PC-3 (cell line): ENCODE measurements at regions not wholly inside any gene's neighbourhood (a gene's known extent, or its start where the extent isn't known, plus 50 kb on each side); places are given as distances from the start of the nearest gene placed in this dataset.

Experiments
- ATAC-seq: fragments of 200-7000 bp; cut with Tn5 transposase; 2 replicates; pipeline ENCODE4 v1.9.1; 2020; ENCODE audit warnings: mild to moderate bottlenecking, moderate library complexity
- BruUV-seq: library from RNA; stranded (reverse); fragments of 400-500 nt; replicated peaks from 2 replicates; lab custom pipeline; 2021; lab: Mats Ljungman, UMichigan
- CTCF ChIA-PET: fragments of 300-600 bp; sonication (Branson Sonifier 250); formaldehyde crosslinking; loops from one replicate; lab custom pipeline; 2022; ENCODE audit warnings: antibody characterized with exemption; lab: Charles Lee
- POLR2A ChIA-PET: fragments of 300-600 bp; sonication (Branson Sonifier 250); formaldehyde crosslinking; loops from one replicate; lab custom pipeline; 2022; ENCODE audit warnings: antibody characterized with exemption; ENCODE audit not compliant: unreplicated experiment; lab: Charles Lee
- DNase-seq: peaks from one replicate; pipeline ENCODE4 v3.0.0-alpha.2; 2015
- H2AFZ ChIP-seq: fragments of 300-600 bp; sonication (generic); 2 replicates; pipeline ENCODE4 v1.6.0; 2016; ENCODE audit warnings: antibody characterized with exemption, low read length
- H3F3A ChIP-seq: fragments of 300-600 bp; sonication (generic); one replicate; pipeline ENCODE4 v1.6.0; 2017; ENCODE audit warnings: antibody characterized with exemption, low read length, control low read depth, mild to moderate bottlenecking; ENCODE audit not compliant: unreplicated experiment
- H3K27ac ChIP-seq: fragments of 300-600 bp; sonication (generic); 2 replicates; pipeline ENCODE4 v1.5.1; 2016; ENCODE audit warnings: mild to moderate bottlenecking, low read length
- H3K27me3 ChIP-seq: fragments of 300-600 bp; sonication (generic); 2 replicates; pipeline ENCODE4 v1.6.1; 2016; ENCODE audit warnings: low read length, mixed read lengths
- H3K36me3 ChIP-seq: fragments of 300-600 bp; sonication (generic); 2 replicates; pipeline ENCODE4 v1.6.1; 2016; ENCODE audit warnings: low read depth, mixed run types, low read length, mixed read lengths
- H3K4me1 ChIP-seq: fragments of 300-600 bp; sonication (generic); 2 replicates; pipeline ENCODE4 v1.5.1; 2016; ENCODE audit warnings: low read length; ENCODE audit not compliant: insufficient read depth
- H3K4me2 ChIP-seq: fragments of 300-600 bp; sonication (generic); 2 replicates; pipeline ENCODE4 v1.6.0; 2016; ENCODE audit warnings: low read length
- H3K4me3 ChIP-seq: fragments of 300-600 bp; sonication (generic); 2 replicates; pipeline ENCODE4 v1.5.1; 2016; ENCODE audit warnings: mild to moderate bottlenecking, low read length, mixed read lengths
- H3K79me2 ChIP-seq: fragments of 300-600 bp; sonication (generic); 2 replicates; pipeline ENCODE4 v1.6.1; 2017; ENCODE audit warnings: low read length, mixed read lengths
- H3K9ac ChIP-seq: fragments of 300-600 bp; sonication (generic); 2 replicates; pipeline ENCODE4 v1.6.0; 2016; ENCODE audit warnings: mild to moderate bottlenecking, low read length
- H3K9me2 ChIP-seq: fragments of 300-600 bp; sonication (generic); replicated peaks from 2 replicates; pipeline ENCODE4 v1.6.1; 2016; ENCODE audit warnings: mixed run types, low read length, mixed read lengths
- H3K9me3 ChIP-seq: fragments of 300-600 bp; sonication (generic); 2 replicates; pipeline ENCODE4 v1.6.1; 2016; ENCODE audit warnings: low read length, mixed read lengths
- H4K20me1 ChIP-seq: fragments of 300-600 bp; sonication (generic); 2 replicates; pipeline ENCODE4 v1.6.1; 2016; ENCODE audit warnings: low read length, mixed read lengths
- EZH2 ChIP-seq: fragments of 300-600 bp; sonication (generic); IDR thresholded peaks from one replicate; pipeline ENCODE4 v1.6.1; 2017; ENCODE audit warnings: antibody characterized with exemption, mild to moderate bottlenecking, low read length; ENCODE audit not compliant: unreplicated experiment
- EZH2phosphoT487 ChIP-seq: fragments of 300-600 bp; sonication (generic); IDR thresholded peaks from 2 replicates; pipeline ENCODE4 v1.6.1; 2018; ENCODE audit warnings: mild to moderate bottlenecking, antibody characterized with exemption, low read length, borderline replicate concordance
- intact Hi-C: fragments of 100-400 bp; cut with micrococcal nuclease; formaldehyde crosslinking; loops from 2 replicates; pipeline ENCODE4 v1.9.0; 2023
- TF ChIP-seq, protein P1 (sequence below): fragments of 300-600 bp; sonication (generic); conservative IDR thresholded peaks from 2 replicates; pipeline ENCODE4 v1.5.1; 2017; ENCODE audit warnings: antibody characterized with exemption, low read depth, mild to moderate bottlenecking, low read length

DNA sequence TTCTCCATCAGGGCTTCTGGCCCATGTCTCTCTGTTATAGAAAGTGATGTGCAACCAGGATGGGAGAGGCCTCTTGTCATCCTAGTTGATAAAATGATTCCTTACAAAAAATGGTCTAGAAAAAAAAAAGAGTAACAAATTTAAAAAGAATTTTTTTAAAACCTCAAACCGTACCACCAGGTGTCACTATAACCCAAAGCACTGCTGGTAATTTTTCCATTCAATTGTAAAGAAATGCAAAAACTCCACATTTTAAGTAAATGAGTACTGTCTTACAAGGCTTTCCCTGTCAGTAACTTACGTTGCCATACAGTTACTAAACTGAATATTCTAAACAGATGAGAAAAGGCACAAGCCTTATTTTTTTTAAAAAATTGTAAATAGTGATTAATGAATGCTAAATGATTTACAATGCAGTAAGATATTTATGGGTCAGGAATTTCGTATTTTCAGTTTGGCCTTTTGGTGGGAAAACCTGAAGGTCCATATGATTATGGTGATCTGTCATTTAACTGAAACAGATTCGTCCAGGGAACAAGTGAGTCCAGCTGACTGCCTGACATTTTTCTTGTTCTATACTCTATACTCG lies 95.4 kb downstream of the OGFRL1 start:
- Histone ChIP-seq H3F3A (no peaks in the 10 kb centered on the region), H3K4me1 (peaks cover 36% of the 10 kb centered on the region), H3K27ac (no peak overlapping the region), H3K9ac (no peak overlapping the region), H3K36me3 (no peaks in the 10 kb centered on the region), H3K9me3 (no peaks in the 10 kb centered on the region), H3K79me2 (no peaks in the 10 kb centered on the region), H2AFZ (no peak overlapping the region), H4K20me1 (no peaks in the 10 kb centered on the region), H3K27me3 (no peaks in the 10 kb centered on the region), H3K4me3 (no peak overlapping the region), H3K4me2 (no peak overlapping the region), H3K9me2 (no peaks in the 10 kb centered on the region)
- peak; percentile 72 for DNase-seq
- ChIA-PET CTCF (interaction anchor here (1.0 kb wide), 1 partner anchor 60 kb away, joined by 7 read pairs; no protein-coding TSS in a partner anchor), POLR2A (no interaction called here)
- ATAC-seq, result no peak
- intact Hi-C loops, result loop anchor here (1.0 to 2.0 kb wide), 3 partner anchors 37 to 126 kb away; no protein-coding TSS in a partner anchor
- BruUV-seq, result no TSS peak
- no peak for TF ChIP-seq EZH2phosphoT487
- TF ChIP-seq, protein P1, sequence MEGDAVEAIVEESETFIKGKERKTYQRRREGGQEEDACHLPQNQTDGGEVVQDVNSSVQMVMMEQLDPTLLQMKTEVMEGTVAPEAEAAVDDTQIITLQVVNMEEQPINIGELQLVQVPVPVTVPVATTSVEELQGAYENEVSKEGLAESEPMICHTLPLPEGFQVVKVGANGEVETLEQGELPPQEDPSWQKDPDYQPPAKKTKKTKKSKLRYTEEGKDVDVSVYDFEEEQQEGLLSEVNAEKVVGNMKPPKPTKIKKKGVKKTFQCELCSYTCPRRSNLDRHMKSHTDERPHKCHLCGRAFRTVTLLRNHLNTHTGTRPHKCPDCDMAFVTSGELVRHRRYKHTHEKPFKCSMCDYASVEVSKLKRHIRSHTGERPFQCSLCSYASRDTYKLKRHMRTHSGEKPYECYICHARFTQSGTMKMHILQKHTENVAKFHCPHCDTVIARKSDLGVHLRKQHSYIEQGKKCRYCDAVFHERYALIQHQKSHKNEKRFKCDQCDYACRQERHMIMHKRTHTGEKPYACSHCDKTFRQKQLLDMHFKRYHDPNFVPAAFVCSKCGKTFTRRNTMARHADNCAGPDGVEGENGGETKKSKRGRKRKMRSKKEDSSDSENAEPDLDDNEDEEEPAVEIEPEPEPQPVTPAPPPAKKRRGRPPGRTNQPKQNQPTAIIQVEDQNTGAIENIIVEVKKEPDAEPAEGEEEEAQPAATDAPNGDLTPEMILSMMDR, result peak; percentile 68

DNA sequence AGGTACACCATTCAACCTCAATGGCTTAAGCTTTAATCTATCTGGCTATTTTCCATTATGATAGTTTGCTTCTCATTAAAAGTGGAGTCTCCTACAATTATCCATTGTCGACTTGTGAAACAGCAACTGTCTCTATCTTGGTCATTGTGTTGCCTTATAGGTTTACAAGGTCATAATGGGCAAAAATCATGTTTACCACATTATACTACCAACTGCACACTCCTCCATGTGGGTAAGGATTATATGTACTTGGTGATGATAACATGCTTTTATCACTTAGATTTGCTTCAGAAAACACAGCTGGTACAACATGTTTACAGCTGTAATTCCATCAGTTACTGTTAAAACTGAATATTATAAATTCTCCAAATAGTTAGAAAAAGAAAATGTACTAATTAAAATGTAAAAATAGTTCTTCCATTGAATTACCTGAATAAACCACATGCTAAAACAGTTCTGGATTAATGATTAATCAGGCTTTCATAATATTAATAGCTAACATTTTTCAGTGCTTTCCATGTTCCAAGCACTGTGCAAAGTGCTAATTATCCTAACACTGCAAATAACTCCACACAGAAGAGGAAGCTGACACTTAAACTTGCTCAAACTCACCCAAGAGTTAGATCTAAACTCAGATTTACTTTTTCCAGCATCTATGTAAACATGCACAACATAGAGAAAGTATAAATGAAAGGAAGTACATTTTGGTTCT lies 96.7 kb downstream of the OGFRL1 start:
- DNase-seq (no peak), ATAC-seq (no peak)
- no peaks in the 10 kb centered on the region for H4K20me1 ChIP-seq
- peak overlapping the region; percentile 39 for H3K4me2 ChIP-seq
- no TSS peak for BruUV-seq
- no peak overlapping the region for H2AFZ ChIP-seq
- TF ChIP-seq, protein P1, result no peak
- TF ChIP-seq EZH2phosphoT487 (no peak), EZH2 (no peak)
- ChIA-PET POLR2A (no interaction called here), CTCF (interaction anchor here (0.9 to 1.0 kb wide), 3 partner anchors 24 to 59 kb away, joined by 4 to 16 read pairs (median 7); no protein-coding TSS in a partner anchor)
- H3K4me1 ChIP-seq, result peaks cover 38% of the 10 kb centered on the region
- H3K9me3 ChIP-seq, result no peaks in the 10 kb centered on the region
- no peak overlapping the region for H3K4me3 ChIP-seq
- no peaks in the 10 kb centered on the region for H3K79me2 ChIP-seq
- peak overlapping the region; percentile 63 for H3K27ac ChIP-seq
- H3K27me3 ChIP-seq, result no peaks in the 10 kb centered on the region
- H3K9me2 ChIP-seq, result no peaks in the 10 kb centered on the region
- no peaks in the 10 kb centered on the region for H3F3A ChIP-seq
- intact Hi-C loops, result loop anchor here (2.0 kb wide), 1 partner anchor 36 kb away; no protein-coding TSS in a partner anchor
- no peaks in the 10 kb centered on the region for H3K36me3 ChIP-seq
- peak overlapping the region; percentile 18; the same call in 1 of the 2 replicates for H3K9ac ChIP-seq

DNA sequence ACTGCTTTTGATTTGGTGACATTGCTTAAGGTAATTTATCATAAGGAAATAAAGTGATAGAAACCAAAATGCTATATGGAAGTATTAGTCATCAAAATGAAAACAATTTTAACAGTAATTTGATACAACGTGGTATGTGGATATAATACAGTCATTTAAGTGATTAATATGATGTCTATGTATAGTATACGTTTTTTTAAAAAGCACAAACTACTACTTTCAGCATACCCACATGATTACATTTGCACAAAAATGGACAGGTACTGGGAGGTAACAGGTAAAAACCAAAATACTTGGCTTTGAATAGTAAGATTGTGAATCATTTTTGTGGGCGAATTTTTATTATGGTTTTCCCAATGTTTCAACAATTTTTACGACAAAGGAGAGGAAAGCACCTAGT lies 97.6 kb downstream of the OGFRL1 start:
- ChIA-PET CTCF (interaction anchor here (0.6 to 0.9 kb wide), 3 partner anchors 23 to 98 kb away, joined by 3 to 16 read pairs (median 4); no protein-coding TSS in a partner anchor), POLR2A (no interaction called here)
- peak; percentile 78 for DNase-seq
- Histone ChIP-seq H3K9ac (peak overlapping the region; percentile 49; the same call in 1 of the 2 replicates), H3K4me1 (peaks cover 38% of the 10 kb centered on the region), H3K79me2 (no peaks in the 10 kb centered on the region), H4K20me1 (no peaks in the 10 kb centered on the region), H3K36me3 (no peaks in the 10 kb centered on the region), H3F3A (no peaks in the 10 kb centered on the region), H3K9me2 (no peaks in the 10 kb centered on the region), H2AFZ (no peak overlapping the region), H3K4me3 (peak overlapping the region; percentile 46), H3K9me3 (no peaks in the 10 kb centered on the region), H3K4me2 (peak overlapping the region; percentile 63), H3K27me3 (no peaks in the 10 kb centered on the region), H3K27ac (peak overlapping the region; percentile 89)
- ATAC-seq, result peak; percentile 86
- TF ChIP-seq EZH2 (no peak), EZH2phosphoT487 (no peak)
- TF ChIP-seq, protein P1, result no peak
- BruUV-seq, result no TSS peak
- intact Hi-C loops, result no loop called here
